Natural killer cell (primary cell): ENCODE measurements at regions not wholly inside any gene's neighbourhood (a gene's known extent, or its start where the extent isn't known, plus 50 kb on each side); places are given as distances from the start of the nearest gene placed in this dataset.
"Not testable (repeated sequence)": the region's sequence is repeated elsewhere in the genome, so short reads cannot be mapped to it uniquely, and the experiment has no call there.

Source experiments
- ATAC-seq, 3 donors: fragments of 150-1000 bp in 2 of 3; fragments of 200-7000 bp in 1 of 3; cut with Tn5 transposase; 1 replicate in 1 of 3; 2 replicates in 2 of 3; pipeline ENCODE4 v1.10.0; 2021; ENCODE audit warnings: mild to moderate bottlenecking in 2 of 3, moderate library complexity in 2 of 3
- DNase-seq, 2 donors: peaks; one replicate each; pipeline versions ENCODE4 v3.0.0 to v3.0.0-alpha.2; 2013 to 2021; ENCODE audit warnings: mixed read lengths in 1 of 2
- H3K27ac ChIP-seq: one replicate; pipeline ENCODE4 v1.5.1; 2013; ENCODE audit warnings: mild to moderate bottlenecking, low read length
- H3K27me3 ChIP-seq: one replicate; pipeline ENCODE4 v1.6.1; 2013; ENCODE audit warnings: low read length; ENCODE audit not compliant: control insufficient read depth, insufficient read depth
- H3K36me3 ChIP-seq: one replicate; pipeline ENCODE4 v1.6.1; 2013; ENCODE audit warnings: low read length; ENCODE audit not compliant: control insufficient read depth, insufficient read depth
- H3K4me1 ChIP-seq: one replicate; pipeline ENCODE4 v1.6.1; 2013; ENCODE audit warnings: low read length; ENCODE audit not compliant: control insufficient read depth, insufficient read depth
- H3K4me3 ChIP-seq: one replicate; pipeline ENCODE4 v1.5.1; 2013; ENCODE audit warnings: low read length
- H3K9me3 ChIP-seq: one replicate; pipeline ENCODE4 v1.6.1; 2013; ENCODE audit warnings: low read length; ENCODE audit not compliant: control insufficient read depth, insufficient read depth
- H3K27ac Mint-ChIP-seq, 2 donors: one replicate each; pipeline ENCODE4 v1.8.0; 2022; ENCODE audit warnings: mild to moderate bottlenecking in 2 of 2, mixed read lengths in 2 of 2, moderate library complexity in 1 of 2
- H3K27me3 Mint-ChIP-seq, 2 donors: one replicate each; pipeline ENCODE4 v1.8.0; 2022; ENCODE audit warnings: low read depth in 2 of 2, mixed read lengths in 2 of 2
- H3K36me3 Mint-ChIP-seq: one replicate; pipeline ENCODE4 v1.8.0; 2022; ENCODE audit warnings: mixed read lengths
- H3K4me1 Mint-ChIP-seq, 2 donors: one replicate each; pipeline ENCODE4 v1.8.0; 2022; ENCODE audit warnings: mixed read lengths in 2 of 2
- H3K4me3 Mint-ChIP-seq: one replicate; pipeline ENCODE4 v1.8.0; 2022; ENCODE audit warnings: mild to moderate bottlenecking, moderate library complexity, mixed read lengths
- H3K9me3 Mint-ChIP-seq, 2 donors: one replicate each; pipeline ENCODE4 v1.8.0; 2022; ENCODE audit warnings: mixed read lengths in 2 of 2
- WGBS: methylation state at CpG from one replicate; pipeline ENCODE4 v1.1.7; 2013; ENCODE audit warnings: missing lambda C conversion rate; ENCODE audit not compliant: insufficient coverage; 5-methylcytosine and 5-hydroxymethylcytosine counted together
- intact Hi-C: fragments of 100-400 bp; cut with micrococcal nuclease; formaldehyde crosslinking; loops from one replicate; pipeline ENCODE4 v1.14.2; 2022
- TF ChIP-seq, protein P1 (sequence below): fragments of 200-600 bp; IDR thresholded peaks from one replicate; pipeline ENCODE4 v1.8.0; 2022; ENCODE audit warnings: antibody characterized with exemption

DNA sequence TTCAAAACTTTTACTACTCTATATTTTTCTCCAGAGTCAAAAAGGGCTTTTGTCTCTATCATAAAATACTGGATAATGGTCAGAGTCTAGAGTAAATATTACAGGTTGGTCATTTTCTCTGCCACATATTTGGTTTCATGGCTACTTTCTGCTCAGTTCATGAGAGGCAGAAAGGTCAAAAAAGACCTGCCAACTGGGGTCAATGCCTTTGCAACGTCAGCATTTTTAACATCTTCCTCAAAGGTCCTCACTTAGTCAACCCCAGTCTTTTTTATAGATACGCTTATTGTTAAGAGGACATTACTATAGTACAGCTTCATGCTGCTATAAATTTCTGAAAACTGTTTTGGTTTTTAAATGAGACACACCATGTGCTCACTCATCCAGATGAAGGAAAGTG, 312.1 kb upstream of the ARHGEF26 start:
- no peak overlapping the region for H3K27ac Mint-ChIP-seq
- TF ChIP-seq, protein P1, sequence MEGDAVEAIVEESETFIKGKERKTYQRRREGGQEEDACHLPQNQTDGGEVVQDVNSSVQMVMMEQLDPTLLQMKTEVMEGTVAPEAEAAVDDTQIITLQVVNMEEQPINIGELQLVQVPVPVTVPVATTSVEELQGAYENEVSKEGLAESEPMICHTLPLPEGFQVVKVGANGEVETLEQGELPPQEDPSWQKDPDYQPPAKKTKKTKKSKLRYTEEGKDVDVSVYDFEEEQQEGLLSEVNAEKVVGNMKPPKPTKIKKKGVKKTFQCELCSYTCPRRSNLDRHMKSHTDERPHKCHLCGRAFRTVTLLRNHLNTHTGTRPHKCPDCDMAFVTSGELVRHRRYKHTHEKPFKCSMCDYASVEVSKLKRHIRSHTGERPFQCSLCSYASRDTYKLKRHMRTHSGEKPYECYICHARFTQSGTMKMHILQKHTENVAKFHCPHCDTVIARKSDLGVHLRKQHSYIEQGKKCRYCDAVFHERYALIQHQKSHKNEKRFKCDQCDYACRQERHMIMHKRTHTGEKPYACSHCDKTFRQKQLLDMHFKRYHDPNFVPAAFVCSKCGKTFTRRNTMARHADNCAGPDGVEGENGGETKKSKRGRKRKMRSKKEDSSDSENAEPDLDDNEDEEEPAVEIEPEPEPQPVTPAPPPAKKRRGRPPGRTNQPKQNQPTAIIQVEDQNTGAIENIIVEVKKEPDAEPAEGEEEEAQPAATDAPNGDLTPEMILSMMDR = no peak
- WGBS = 83% methylated on average over 2 of the region's 2 CpGs
- no peaks in the 10 kb centered on the region for H3K4me1 ChIP-seq
- DNase-seq (no peak), ATAC-seq (no peak)
- no peak overlapping the region for H3K27ac ChIP-seq
- intact Hi-C loops = no loop called here
- no peak overlapping the region for H3K4me3 ChIP-seq
- no peaks in the 10 kb centered on the region for H3K9me3 Mint-ChIP-seq
- no peak overlapping the region for H3K4me3 Mint-ChIP-seq
- no peaks in the 10 kb centered on the region for H3K4me1 Mint-ChIP-seq
- peaks cover 4 to 18% of the 10 kb centered on the region in 2 donors for H3K27me3 Mint-ChIP-seq
- no peaks in the 10 kb centered on the region for H3K36me3 Mint-ChIP-seq
- peaks cover 2% of the 10 kb centered on the region for H3K27me3 ChIP-seq
- H3K36me3 ChIP-seq = no peaks in the 10 kb centered on the region
- no peaks in the 10 kb centered on the region for H3K9me3 ChIP-seq

DNA sequence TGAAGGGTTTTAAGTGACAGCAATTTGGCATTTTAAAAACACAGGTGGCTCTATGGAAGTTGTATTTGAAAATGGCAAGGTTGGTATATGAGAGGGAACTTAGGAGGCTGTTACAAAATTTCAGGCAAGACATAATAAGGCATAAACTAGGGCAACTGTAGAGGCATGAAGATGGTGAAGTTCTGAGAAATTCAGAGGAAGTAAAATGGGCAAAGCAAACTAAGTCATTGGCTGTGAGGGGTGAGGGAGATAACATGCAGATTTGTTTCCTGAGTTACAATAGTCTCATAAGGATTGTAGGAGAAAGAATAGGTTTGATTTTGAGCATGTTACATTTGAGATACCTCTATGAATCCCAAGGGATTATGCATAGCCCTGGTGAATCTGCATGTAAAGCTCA, 302.9 kb upstream of the ARHGEF26 start:
- ATAC-seq (no peak), DNase-seq (no peak)
- no peaks in the 10 kb centered on the region for H3K9me3 ChIP-seq
- Mint-ChIP-seq H3K4me3 (no peak overlapping the region), H3K9me3 (no peaks in the 10 kb centered on the region), H3K4me1 (no peaks in the 10 kb centered on the region), H3K27me3 (no peaks in the 10 kb centered on the region), H3K27ac (no peak overlapping the region), H3K36me3 (no peaks in the 10 kb centered on the region)
- H3K27me3 ChIP-seq = no peaks in the 10 kb centered on the region
- no peaks in the 10 kb centered on the region for H3K4me1 ChIP-seq
- TF ChIP-seq, protein P1 = no peak
- no peaks in the 10 kb centered on the region for H3K36me3 ChIP-seq
- no peak overlapping the region for H3K27ac ChIP-seq
- intact Hi-C loops = no loop called here
- H3K4me3 ChIP-seq = no peak overlapping the region

DNA sequence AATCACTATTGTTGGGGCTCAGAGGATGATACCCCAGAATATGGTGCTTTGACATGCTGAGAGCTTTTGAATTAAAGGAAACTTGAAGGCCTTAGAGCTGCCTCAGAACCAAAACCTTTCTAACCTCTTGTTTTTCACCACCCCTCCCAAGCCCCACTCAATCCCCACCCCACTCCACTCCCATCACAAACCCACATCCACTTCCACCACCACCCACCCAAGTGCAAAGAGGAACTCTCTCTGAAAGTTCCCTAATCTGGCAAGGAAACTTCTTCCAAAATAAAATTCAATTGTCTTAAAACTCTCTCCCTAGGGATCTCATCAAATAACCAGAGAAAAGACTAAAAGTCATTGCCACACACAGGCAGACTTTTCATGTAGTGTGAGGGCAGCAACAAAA, 301.2 kb upstream of the ARHGEF26 start:
- Histone ChIP-seq H3K4me3 (no peak overlapping the region), H3K27ac (no peak overlapping the region), H3K36me3 (no peaks in the 10 kb centered on the region), H3K27me3 (no peaks in the 10 kb centered on the region), H3K4me1 (no peaks in the 10 kb centered on the region), H3K9me3 (no peaks in the 10 kb centered on the region)
- TF ChIP-seq, protein P1 = no peak
- H3K36me3 Mint-ChIP-seq = no peaks in the 10 kb centered on the region
- DNase-seq = no peak
- no peaks in the 10 kb centered on the region for H3K9me3 Mint-ChIP-seq
- intact Hi-C loops = no loop called here
- no peak overlapping the region for H3K27ac Mint-ChIP-seq
- H3K4me1 Mint-ChIP-seq = no peaks in the 10 kb centered on the region
- ATAC-seq = no peak
- H3K27me3 Mint-ChIP-seq = no peaks in the 10 kb centered on the region
- H3K4me3 Mint-ChIP-seq = no peak overlapping the region

DNA sequence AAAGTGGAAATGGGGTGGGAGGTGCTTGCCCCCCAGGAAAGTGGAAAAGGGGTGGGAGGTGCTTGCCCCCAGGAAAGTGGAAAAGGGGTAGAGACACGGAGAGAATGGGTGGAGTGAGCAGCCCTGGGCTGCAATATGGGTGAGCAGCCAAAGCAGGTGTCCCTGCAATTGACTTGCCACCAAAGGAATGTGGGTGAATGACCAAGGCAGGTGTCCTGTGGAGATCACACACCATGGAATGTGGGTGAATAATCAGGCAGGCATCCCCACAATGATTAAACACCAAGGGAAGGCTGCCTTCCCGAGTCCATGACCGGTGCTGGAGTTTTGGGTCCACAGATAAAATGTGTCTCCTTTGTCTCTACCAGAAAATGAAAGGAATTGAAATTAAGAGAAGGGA, 292.8 kb upstream of the ARHGEF26 start:
- H3K27ac Mint-ChIP-seq, H3K4me3 ChIP-seq, H3K27ac ChIP-seq, H3K27me3 Mint-ChIP-seq, DNase-seq, H3K36me3 ChIP-seq, H3K4me3 Mint-ChIP-seq, H3K9me3 ChIP-seq, H3K27me3 ChIP-seq, intact Hi-C loops, H3K4me1 ChIP-seq, H3K9me3 Mint-ChIP-seq, H3K36me3 Mint-ChIP-seq, H3K4me1 Mint-ChIP-seq, ATAC-seq: not testable (repeated sequence)
- 51% methylated on average over 2 of the region's 3 CpGs for WGBS
